NCI-H526 (cell line): ENCODE measurements at regions not wholly inside any gene's neighbourhood (a gene's known extent, or its start where the extent isn't known, plus 50 kb on each side); places are given as distances from the start of the nearest gene placed in this dataset.

ENCODE experiments used
- DNase-seq, 2 experiments: peaks; one replicate each; lab custom pipeline; 2025; lab: John Stamatoyannopoulos, UW

- no peak for DNase-seq
These were observed 90.8 kb upstream of the RAB4A start for GRCh38 chr1:229180161-229180560.

- DNase-seq, result no peak
These were observed 89.5 kb upstream of the RAB4A start for GRCh38 chr1:229181419-229181818.

GRCh38 chr1:229183588-229183987 lies 87.3 kb upstream of the RAB4A start:
- DNase-seq, result no peak

- DNase-seq, result no peak
These were observed 86.8 kb upstream of the RAB4A start for GRCh38 chr1:229184066-229184465.

- DNase-seq, result no peak
These were observed 84.9 kb upstream of the RAB4A start for GRCh38 chr1:229185963-229186362.

- DNase-seq, result no peak
These were observed 84.4 kb upstream of the RAB4A start for GRCh38 chr1:229186373-229187056.

GRCh38 chr1:229190057-229190575 lies 80.8 kb upstream of the RAB4A start:
- DNase-seq, result no peak

- DNase-seq, result peak; percentile 57 to 67
These were observed 79.7 kb upstream of the RAB4A start for GRCh38 chr1:229191066-229191674.

GRCh38 chr1:229192031-229192430 lies 78.9 kb upstream of the RAB4A start:
- no peak for DNase-seq

- DNase-seq, result no peak
These were observed 78.1 kb upstream of the RAB4A start for GRCh38 chr1:229192853-229193252.

GRCh38 chr1:229194096-229194495 lies 76.8 kb upstream of the RAB4A start:
- no peak for DNase-seq

GRCh38 chr1:229195246-229195645 lies 75.7 kb upstream of the RAB4A start:
- no peak for DNase-seq

GRCh38 chr1:229196404-229197264 lies 74.3 kb upstream of the RAB4A start:
- no peak for DNase-seq

- DNase-seq, result no peak
These were observed 73.7 kb upstream of the RAB4A start for GRCh38 chr1:229197265-229197585.

GRCh38 chr1:229199261-229200243 lies 71.4 kb upstream of the RAB4A start:
- peak; percentile 14 to 57 for DNase-seq

- peak; percentile 83 to 88 for DNase-seq
These were observed 67.7 kb upstream of the RAB4A start for GRCh38 chr1:229203030-229203751.

GRCh38 chr1:229203991-229204632 lies 66.8 kb upstream of the RAB4A start:
- DNase-seq, result no peak

- no peak for DNase-seq
These were observed 65.8 kb upstream of the RAB4A start for GRCh38 chr1:229204921-229205777.

- no peak for DNase-seq
These were observed 65.1 kb upstream of the RAB4A start for GRCh38 chr1:229205854-229206253.
